ENCODE measurements at regions not wholly inside any gene's neighbourhood (a gene's known extent, or its start where the extent isn't known, plus 50 kb on each side); places are given as distances from the start of the nearest gene placed in this dataset.

- no peak for DNase-seq
- ATAC-seq (ENCODE audit: poor library complexity) = no peak
- intact Hi-C loops (cut with DNase I) = no loop called here
Observed at GRCh38 chr13:40231311-40231710, 435.1 kb downstream of the FOXO1 start.

DNA sequence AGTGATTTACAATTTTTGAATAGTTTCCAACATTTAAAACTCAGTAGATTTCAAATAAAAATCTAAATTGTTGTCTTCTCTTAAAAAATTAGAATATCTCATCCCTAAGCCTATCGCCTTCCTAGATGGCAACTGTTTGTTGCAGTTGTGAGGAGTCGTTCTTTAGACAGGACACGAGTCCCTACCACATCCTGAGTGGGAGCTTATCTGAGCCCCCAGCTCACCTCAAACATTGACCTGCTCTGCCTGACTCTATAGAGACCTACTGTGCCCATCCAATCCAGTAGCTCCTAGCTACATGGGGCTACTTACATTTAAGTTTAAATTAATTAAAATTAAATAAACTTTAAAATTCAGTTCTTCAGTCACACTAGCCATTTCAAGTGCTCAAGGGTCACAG is 434.7 kb downstream of the FOXO1 start:
- DNase-seq (no peak), ATAC-seq (ENCODE audit: poor library complexity) (no peak)
- intact Hi-C loops (cut with DNase I) = no loop called here

DNA sequence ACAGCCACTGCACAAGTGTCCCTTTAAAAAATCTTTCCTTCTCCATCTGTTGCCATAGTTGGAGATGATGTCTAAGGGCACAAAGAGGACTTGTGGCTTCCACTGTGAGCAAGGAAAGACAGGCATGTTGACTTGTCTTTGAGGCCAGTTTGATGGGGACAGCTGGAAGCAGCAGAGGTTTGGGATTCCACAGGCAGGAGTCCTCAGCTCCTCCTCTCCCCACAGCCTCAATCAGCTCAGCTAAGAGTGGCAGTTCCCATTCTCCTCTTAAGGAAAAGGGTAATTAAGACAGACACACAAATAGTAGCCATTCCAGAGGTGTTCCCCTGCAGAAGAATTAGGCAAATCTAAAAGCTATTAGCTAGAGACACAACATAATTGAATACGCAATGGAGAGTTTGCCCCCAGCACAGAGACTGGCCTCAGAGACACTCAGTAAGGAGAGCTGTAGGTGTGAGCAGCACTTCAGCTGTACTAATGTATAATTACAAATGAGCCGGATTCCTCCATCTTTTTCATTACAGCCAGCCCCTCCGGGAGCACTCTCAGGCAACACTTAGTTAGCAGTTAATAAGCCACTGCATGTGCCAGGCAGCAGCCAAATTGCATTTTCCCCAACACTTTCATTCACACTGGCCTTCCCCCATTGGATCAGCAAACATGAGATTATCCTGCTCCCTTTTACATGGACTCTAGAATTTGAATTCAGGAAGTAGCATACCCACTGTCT is 434.0 kb downstream of the FOXO1 start:
- intact Hi-C loops (cut with DNase I) = no loop called here
- DNase-seq (no peak), ATAC-seq (ENCODE audit: poor library complexity) (no peak)

- intact Hi-C loops (cut with DNase I) = no loop called here
- ATAC-seq (ENCODE audit: poor library complexity) = peak; percentile 68
- peak; percentile 77 for DNase-seq
Observed at GRCh38 chr13:40233731-40234195, 432.7 kb downstream of the FOXO1 start.

GRCh38 chr13:40235160-40235796 is 431.2 kb downstream of the FOXO1 start:
- ATAC-seq (ENCODE audit: poor library complexity) (no peak), DNase-seq (no peak)
- intact Hi-C loops (cut with DNase I) = no loop called here

GRCh38 chr13:40236566-40237168 is 429.8 kb downstream of the FOXO1 start:
- peak; percentile 61 for DNase-seq
- intact Hi-C loops (cut with DNase I) = no loop called here
- peak; percentile 75 for ATAC-seq (ENCODE audit: poor library complexity)

GRCh38 chr13:40238761-40239160 is 427.7 kb downstream of the FOXO1 start:
- intact Hi-C loops (cut with DNase I) = no loop called here
- DNase-seq = no peak
- no peak for ATAC-seq (ENCODE audit: poor library complexity)

DNA sequence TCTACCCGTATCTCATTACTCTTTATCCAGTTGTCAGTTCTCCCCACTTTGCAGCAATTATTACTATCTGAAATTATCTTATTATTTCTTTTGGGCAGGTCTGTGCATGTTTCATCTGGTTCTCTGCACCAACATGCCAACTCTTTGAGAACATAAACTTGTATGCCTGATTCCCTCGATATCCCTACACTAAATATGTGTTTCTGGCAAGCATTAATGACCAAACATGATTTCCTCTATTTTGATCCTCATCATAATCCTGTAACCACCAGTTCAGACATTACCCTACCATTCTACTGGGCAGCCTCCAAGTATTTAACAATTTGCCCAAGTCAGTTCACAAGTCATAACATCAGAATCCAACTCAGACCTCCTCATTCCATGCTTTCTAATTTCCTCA is 426.1 kb downstream of the FOXO1 start:
- DNase-seq = no peak
- intact Hi-C loops (cut with DNase I) = no loop called here
- ATAC-seq (ENCODE audit: poor library complexity) = no peak

GRCh38 chr13:40241125-40241798 is 425.2 kb downstream of the FOXO1 start:
- DNase-seq (no peak), ATAC-seq (ENCODE audit: poor library complexity) (no peak)
- intact Hi-C loops (cut with DNase I) = no loop called here

DNA sequence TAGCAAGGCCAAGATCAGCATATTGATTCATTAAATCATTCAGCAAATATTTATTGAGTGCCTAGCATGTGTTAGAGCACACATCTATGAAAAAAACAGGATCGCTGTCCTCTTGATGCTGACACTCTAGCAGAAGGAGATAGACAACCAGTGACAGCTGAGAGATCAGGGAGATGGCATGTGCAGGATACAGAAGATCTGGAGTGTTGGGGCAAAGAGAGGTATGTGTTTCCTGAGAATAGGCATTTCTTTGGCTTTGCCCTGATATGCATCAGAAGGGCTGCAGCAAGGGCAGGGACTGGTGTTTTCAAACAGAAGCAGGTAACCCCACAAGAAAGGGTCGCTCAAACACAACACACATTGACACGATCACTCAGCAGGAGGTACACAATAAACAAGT is 423.4 kb downstream of the FOXO1 start:
- intact Hi-C loops (cut with DNase I) = no loop called here
- no peak for ATAC-seq (ENCODE audit: poor library complexity)

DNA sequence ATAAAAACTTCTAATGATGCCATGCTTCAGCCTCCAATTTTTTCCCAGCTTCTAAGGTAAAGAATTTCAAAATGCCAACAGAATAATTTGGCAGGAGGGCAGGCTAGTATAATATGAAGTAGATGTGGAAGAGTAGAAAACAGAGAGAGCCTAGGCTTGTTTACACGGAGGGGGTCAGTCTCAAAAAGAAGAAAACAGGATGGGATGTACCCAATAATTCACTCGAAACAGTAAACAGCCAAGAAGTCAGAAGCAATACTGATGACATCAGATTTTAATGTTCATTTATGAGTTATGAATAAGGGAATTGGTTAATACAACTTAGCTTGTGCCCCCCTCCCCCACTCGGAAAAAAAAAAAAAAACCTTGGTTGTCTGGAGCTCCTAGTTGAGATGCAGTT is 422.5 kb downstream of the FOXO1 start:
- intact Hi-C loops (cut with DNase I) = no loop called here
- ATAC-seq (ENCODE audit: poor library complexity) = no peak
- DNase-seq = no peak

More for the DNA sequence above, 423.4 kb downstream of the FOXO1 start:
- no peak for DNase-seq

DNA sequence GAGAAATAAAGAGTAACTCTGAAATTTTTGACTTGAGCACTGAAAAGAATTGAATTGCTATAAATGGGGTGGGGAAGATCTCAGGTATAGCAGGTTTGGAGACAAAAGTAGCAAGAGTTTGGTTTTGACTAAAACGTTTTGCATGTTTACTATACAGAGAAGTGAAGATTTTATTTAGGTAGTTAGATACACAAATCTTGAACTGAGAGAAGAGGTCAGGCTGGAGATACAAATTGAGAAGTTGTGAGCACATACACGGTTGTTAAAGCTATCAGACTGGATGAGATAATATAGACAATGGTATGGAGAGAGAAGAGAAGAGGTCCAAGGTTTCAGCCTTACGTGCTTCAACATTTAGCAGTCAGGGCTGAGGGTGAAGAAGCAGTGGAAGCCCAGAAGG is 420.9 kb downstream of the FOXO1 start:
- intact Hi-C loops (cut with DNase I) = no loop called here
- ATAC-seq (ENCODE audit: poor library complexity) = no peak
- DNase-seq = no peak

DNA sequence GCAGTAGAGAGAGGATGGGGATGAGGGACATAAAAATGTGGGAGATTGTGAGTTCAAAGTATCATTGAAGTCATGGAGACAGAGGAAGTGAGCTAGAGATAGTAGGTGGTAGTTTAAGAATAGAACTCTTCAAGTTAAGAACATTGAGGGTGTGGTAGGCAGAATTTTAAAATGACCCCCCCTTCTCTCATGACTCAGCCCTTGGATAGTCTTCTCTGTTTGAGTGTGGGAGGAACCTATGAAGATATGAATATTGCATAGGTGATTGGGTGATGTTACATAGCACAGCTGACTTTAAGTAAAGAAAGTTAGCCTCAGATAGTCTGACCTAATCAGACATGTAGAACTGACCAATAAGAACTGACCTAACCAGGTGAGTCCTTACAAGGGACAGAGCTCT is 418.6 kb downstream of the FOXO1 start:
- intact Hi-C loops (cut with DNase I) = no loop called here
- ATAC-seq (ENCODE audit: poor library complexity) (no peak), DNase-seq (no peak)

DNA sequence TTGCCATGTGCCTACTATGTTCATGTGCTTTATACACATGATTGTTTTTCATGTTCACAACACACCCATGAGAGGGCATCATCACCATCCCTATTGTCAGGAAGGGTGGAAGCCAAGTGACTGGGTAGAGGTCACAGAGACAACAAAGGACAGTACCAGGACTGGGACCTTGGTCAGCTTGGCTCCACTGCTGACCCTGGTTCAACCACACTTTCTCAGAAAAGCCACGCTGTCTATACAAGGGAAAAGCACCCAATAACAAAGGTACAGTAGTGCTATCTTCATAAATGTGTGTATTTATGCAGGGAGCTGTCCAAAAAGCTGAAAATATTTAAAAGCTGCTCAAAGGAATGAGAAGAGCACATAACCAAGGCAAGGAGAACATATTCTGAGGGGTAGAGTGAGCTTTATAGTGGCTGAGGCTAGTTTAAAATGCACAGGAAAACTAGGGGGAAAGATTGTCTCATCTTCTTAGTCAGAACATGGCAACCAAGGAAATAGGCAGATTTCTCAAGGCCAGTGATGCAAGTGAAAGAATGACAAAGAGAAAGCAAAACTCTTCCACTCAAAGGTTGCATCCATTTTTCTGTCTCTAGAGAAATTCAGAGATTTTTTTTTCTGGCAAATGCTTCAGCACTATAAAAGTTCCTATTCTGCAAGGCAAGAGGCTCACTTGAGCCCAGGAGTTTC is 415.0 kb downstream of the FOXO1 start:
- ATAC-seq (ENCODE audit: poor library complexity) (peak; percentile 71), DNase-seq (no peak)
- intact Hi-C loops (cut with DNase I) = no loop called here

DNA sequence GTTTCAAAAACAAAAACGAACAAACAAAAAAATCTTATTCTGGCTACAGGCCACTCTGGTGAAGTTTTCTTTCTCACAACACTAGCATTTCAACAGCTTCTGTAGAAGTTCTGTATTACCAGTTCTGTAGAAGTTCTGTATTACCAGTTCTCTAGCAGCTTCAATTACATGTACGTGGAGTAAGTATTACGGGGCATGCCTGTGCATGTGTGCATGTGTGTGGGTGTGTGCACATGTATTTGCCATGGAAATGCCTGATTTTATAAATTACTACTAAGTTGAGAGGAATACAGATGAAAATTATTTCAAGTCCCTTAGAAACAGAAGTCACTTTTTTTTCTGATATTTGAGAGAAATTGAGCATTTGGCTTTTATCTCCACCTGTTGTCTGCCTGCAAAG is 414.2 kb downstream of the FOXO1 start:
- intact Hi-C loops (cut with DNase I) = no loop called here
- ATAC-seq (ENCODE audit: poor library complexity) = no peak
- DNase-seq = no peak

- intact Hi-C loops (cut with DNase I) = no loop called here
- DNase-seq (no peak), ATAC-seq (ENCODE audit: poor library complexity) (no peak)
Observed at GRCh38 chr13:40252676-40253075, 413.8 kb downstream of the FOXO1 start.

GRCh38 chr13:40254394-40254793 is 412.0 kb downstream of the FOXO1 start:
- intact Hi-C loops (cut with DNase I) = no loop called here
- no peak for DNase-seq
- ATAC-seq (ENCODE audit: poor library complexity) = no peak

GRCh38 chr13:40255551-40255950 is 410.9 kb downstream of the FOXO1 start:
- intact Hi-C loops (cut with DNase I) = no loop called here

DNA sequence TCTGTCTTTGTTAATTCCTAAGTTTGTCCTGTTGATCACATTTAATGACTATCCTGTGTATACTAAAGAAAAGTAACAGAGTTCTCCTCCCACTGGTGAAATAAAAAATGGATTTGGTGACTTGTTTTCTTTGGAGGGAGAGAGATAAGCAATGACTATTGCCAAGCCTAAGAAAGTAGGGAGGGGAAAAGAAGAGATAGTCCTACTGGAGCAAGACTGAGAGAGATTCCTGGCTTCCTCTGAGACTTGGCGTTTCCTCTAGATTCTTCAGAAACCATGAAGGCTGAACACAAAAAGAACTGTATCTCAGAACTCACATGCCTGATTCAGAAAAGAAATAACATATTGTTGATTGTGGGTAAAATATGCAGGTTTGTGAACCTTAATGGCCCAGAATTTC is 406.5 kb downstream of the FOXO1 start:
- peak; percentile 89 for ATAC-seq (ENCODE audit: poor library complexity)
- intact Hi-C loops (cut with DNase I) = no loop called here
- no peak for DNase-seq

More at GRCh38 chr13:40255551-40255950, 410.9 kb downstream of the FOXO1 start:
- ATAC-seq (ENCODE audit: poor library complexity) (no peak), DNase-seq (no peak)

Data from Right ventricle myocardium superior (tissue), 1 donor.